HepG2 (cell line): ENCODE measurements at regions not wholly inside any gene's neighbourhood (a gene's known extent, or its start where the extent isn't known, plus 50 kb on each side); places are given as distances from the start of the nearest gene placed in this dataset.

ENCODE experiments used
- ELF3 ChIP-seq: IDR thresholded peaks from 2 replicates; pipeline ENCODE4 v1.6.1; 2016; ENCODE audit warnings: missing genetic modification reagents, missing compliant biosample characterization
- JARID2 ChIP-seq: sonication (generic); formaldehyde crosslinking; IDR thresholded peaks from 2 replicates; pipeline ENCODE4 v1.8.1; 2023; ENCODE audit warnings: missing genetic modification reagents, inconsistent platforms; ENCODE audit not compliant: insufficient replicate concordance
- MYC ChIP-seq: sonication (generic); formaldehyde crosslinking; IDR thresholded peaks from 2 replicates; pipeline ENCODE4 v1.9.0; 2021; ENCODE audit warnings: missing genetic modification reagents, borderline replicate concordance
- RELA ChIP-seq: sonication (generic); formaldehyde crosslinking; IDR thresholded peaks from 2 replicates; pipeline ENCODE4 v1.4.0; 2020; ENCODE audit warnings: missing genetic modification reagents
- TEAD2 ChIP-seq: sonication (generic); formaldehyde crosslinking; IDR thresholded peaks from 2 replicates; pipeline ENCODE4 v1.9.0; 2021; ENCODE audit warnings: missing genetic modification reagents
- XRCC5 ChIP-seq: fragments of 200-400 bp; formaldehyde crosslinking; optimal IDR thresholded peaks from 2 replicates; pipeline ENCODE3; 2017; ENCODE audit warnings: mild to moderate bottlenecking, low read length
- ZNF552 ChIP-seq: sonication (generic); formaldehyde crosslinking; IDR thresholded peaks from 2 replicates; pipeline ENCODE4 v1.9.0; 2022; ENCODE audit warnings: missing genetic modification reagents, mild to moderate bottlenecking, borderline replicate concordance
- TF ChIP-seq, protein P1 (sequence below): sonication (generic); formaldehyde crosslinking; IDR thresholded peaks from 2 replicates; pipeline ENCODE4 v1.4.0; 2020; ENCODE audit warnings: missing genetic modification reagents
- TF ChIP-seq, protein P2 (sequence below): sonication (generic); formaldehyde crosslinking; IDR thresholded peaks from 2 replicates; pipeline ENCODE4 v1.4.0; 2020; ENCODE audit warnings: missing genetic modification reagents, borderline replicate concordance
- TF ChIP-seq, protein P3 (sequence below): sonication (generic); formaldehyde crosslinking; IDR thresholded peaks from 2 replicates; pipeline ENCODE4 v1.9.0; 2022; ENCODE audit warnings: missing genetic modification reagents, mild to moderate bottlenecking, borderline replicate concordance
- TF ChIP-seq, protein P4 (sequence below): sonication (generic); formaldehyde crosslinking; IDR thresholded peaks from 2 replicates; pipeline ENCODE4 v1.4.0; 2020; ENCODE audit warnings: missing genetic modification reagents
- TF ChIP-seq, protein P5 (sequence below): sonication (generic); formaldehyde crosslinking; IDR thresholded peaks from 2 replicates; pipeline ENCODE4 v1.8.1; 2023; ENCODE audit warnings: mild to moderate bottlenecking, missing genetic modification reagents, borderline replicate concordance

DNA sequence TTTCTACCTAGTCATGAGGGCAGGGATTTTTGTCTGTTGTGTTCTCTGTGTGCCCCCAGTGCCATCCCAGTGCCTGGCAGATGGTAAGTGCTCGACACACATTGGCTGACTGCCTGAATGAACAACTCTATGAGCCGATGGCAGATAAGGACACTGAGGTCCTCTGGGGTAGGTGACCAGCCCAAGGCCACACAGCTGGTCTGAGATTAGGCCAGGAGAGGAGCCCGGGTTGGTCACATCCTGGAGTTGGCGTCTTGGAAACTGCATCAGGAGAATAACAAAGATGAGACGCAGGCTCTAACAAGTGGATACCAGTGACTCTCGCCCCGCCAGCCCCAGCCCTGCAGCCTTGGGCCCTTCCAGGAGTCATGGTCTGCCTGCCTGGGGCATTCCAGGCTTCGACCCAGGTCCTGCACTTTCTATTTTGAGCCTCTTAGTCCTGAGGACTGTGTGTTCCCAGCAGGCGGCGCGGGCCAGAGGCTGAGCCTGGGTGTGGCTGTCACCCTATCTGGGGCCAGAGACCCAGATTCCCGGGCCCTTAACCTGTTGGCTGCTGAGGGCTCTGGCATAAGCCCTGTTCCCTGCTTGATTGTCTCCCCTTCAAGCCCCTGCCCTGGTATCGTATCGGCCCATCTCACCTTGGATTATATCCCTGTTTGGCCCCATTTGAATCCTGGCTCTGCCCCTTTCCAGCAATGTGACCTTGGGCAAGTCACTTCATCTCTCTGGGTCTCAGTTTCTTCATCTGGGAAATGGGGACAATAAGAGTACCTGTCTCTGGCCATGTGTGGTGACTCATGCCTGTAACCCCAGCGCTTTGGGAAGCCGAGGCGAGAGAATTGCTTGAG, 88.3 kb downstream of the CEBPB start (continued):
- TF ChIP-seq RELA (CRISPR knock-in tag) (peak; percentile 76), ELF3 (peak; percentile 51; the same call in 1 of the 2 replicates), JARID2 (CRISPR knock-in tag) (peak; percentile 25), XRCC5 (peak; percentile 97), ZNF552 (CRISPR knock-in tag) (peak; percentile 51; the same call in 1 of the 2 replicates), TEAD2 (CRISPR knock-in tag) (no peak), MYC (CRISPR knock-in tag) (peak; percentile 59; the same call in 1 of the 2 replicates)
- TF ChIP-seq, protein P1, sequence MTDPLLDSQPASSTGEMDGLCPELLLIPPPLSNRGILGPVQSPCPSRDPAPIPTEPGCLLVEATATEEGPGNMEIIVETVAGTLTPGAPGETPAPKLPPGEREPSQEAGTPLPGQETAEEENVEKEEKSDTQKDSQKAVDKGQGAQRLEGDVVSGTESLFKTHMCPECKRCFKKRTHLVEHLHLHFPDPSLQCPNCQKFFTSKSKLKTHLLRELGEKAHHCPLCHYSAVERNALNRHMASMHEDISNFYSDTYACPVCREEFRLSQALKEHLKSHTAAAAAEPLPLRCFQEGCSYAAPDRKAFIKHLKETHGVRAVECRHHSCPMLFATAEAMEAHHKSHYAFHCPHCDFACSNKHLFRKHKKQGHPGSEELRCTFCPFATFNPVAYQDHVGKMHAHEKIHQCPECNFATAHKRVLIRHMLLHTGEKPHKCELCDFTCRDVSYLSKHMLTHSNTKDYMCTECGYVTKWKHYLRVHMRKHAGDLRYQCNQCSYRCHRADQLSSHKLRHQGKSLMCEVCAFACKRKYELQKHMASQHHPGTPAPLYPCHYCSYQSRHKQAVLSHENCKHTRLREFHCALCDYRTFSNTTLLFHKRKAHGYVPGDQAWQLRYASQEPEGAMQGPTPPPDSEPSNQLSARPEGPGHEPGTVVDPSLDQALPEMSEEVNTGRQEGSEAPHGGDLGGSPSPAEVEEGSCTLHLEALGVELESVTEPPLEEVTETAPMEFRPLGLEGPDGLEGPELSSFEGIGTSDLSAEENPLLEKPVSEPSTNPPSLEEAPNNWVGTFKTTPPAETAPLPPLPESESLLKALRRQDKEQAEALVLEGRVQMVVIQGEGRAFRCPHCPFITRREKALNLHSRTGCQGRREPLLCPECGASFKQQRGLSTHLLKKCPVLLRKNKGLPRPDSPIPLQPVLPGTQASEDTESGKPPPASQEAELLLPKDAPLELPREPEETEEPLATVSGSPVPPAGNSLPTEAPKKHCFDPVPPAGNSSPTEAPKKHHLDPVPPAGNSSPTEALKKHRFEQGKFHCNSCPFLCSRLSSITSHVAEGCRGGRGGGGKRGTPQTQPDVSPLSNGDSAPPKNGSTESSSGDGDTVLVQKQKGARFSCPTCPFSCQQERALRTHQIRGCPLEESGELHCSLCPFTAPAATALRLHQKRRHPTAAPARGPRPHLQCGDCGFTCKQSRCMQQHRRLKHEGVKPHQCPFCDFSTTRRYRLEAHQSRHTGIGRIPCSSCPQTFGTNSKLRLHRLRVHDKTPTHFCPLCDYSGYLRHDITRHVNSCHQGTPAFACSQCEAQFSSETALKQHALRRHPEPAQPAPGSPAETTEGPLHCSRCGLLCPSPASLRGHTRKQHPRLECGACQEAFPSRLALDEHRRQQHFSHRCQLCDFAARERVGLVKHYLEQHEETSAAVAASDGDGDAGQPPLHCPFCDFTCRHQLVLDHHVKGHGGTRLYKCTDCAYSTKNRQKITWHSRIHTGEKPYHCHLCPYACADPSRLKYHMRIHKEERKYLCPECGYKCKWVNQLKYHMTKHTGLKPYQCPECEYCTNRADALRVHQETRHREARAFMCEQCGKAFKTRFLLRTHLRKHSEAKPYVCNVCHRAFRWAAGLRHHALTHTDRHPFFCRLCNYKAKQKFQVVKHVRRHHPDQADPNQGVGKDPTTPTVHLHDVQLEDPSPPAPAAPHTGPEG (CRISPR knock-in tag): no peak
- TF ChIP-seq, protein P2, sequence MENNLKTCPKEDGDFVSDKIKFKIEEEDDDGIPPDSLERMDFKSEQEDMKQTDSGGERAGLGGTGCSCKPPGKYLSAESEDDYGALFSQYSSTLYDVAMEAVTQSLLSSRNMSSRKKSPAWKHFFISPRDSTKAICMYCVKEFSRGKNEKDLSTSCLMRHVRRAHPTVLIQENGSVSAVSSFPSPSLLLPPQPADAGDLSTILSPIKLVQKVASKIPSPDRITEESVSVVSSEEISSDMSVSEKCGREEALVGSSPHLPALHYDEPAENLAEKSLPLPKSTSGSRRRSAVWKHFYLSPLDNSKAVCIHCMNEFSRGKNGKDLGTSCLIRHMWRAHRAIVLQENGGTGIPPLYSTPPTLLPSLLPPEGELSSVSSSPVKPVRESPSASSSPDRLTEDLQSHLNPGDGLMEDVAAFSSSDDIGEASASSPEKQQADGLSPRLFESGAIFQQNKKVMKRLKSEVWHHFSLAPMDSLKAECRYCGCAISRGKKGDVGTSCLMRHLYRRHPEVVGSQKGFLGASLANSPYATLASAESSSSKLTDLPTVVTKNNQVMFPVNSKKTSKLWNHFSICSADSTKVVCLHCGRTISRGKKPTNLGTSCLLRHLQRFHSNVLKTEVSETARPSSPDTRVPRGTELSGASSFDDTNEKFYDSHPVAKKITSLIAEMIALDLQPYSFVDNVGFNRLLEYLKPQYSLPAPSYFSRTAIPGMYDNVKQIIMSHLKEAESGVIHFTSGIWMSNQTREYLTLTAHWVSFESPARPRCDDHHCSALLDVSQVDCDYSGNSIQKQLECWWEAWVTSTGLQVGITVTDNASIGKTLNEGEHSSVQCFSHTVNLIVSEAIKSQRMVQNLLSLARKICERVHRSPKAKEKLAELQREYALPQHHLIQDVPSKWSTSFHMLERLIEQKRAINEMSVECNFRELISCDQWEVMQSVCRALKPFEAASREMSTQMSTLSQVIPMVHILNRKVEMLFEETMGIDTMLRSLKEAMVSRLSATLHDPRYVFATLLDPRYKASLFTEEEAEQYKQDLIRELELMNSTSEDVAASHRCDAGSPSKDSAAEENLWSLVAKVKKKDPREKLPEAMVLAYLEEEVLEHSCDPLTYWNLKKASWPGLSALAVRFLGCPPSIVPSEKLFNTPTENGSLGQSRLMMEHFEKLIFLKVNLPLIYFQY (CRISPR knock-in tag): peak; percentile 95
- TF ChIP-seq, protein P3, sequence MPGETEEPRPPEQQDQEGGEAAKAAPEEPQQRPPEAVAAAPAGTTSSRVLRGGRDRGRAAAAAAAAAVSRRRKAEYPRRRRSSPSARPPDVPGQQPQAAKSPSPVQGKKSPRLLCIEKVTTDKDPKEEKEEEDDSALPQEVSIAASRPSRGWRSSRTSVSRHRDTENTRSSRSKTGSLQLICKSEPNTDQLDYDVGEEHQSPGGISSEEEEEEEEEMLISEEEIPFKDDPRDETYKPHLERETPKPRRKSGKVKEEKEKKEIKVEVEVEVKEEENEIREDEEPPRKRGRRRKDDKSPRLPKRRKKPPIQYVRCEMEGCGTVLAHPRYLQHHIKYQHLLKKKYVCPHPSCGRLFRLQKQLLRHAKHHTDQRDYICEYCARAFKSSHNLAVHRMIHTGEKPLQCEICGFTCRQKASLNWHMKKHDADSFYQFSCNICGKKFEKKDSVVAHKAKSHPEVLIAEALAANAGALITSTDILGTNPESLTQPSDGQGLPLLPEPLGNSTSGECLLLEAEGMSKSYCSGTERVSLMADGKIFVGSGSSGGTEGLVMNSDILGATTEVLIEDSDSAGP (CRISPR knock-in tag): 0 out of 2 replicates have a peak, but pooled peaks have one; percentile 71
- TF ChIP-seq, protein P4, sequence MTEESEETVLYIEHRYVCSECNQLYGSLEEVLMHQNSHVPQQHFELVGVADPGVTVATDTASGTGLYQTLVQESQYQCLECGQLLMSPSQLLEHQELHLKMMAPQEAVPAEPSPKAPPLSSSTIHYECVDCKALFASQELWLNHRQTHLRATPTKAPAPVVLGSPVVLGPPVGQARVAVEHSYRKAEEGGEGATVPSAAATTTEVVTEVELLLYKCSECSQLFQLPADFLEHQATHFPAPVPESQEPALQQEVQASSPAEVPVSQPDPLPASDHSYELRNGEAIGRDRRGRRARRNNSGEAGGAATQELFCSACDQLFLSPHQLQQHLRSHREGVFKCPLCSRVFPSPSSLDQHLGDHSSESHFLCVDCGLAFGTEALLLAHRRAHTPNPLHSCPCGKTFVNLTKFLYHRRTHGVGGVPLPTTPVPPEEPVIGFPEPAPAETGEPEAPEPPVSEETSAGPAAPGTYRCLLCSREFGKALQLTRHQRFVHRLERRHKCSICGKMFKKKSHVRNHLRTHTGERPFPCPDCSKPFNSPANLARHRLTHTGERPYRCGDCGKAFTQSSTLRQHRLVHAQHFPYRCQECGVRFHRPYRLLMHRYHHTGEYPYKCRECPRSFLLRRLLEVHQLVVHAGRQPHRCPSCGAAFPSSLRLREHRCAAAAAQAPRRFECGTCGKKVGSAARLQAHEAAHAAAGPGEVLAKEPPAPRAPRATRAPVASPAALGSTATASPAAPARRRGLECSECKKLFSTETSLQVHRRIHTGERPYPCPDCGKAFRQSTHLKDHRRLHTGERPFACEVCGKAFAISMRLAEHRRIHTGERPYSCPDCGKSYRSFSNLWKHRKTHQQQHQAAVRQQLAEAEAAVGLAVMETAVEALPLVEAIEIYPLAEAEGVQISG: peak; percentile 84
- TF ChIP-seq, protein P5, sequence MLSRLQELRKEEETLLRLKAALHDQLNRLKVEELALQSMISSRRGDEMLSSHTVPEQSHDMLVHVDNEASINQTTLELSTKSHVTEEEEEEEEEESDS (CRISPR knock-in tag): no peak
